Upper lobe of left lung (tissue), 6 donors: ENCODE measurements at regions not wholly inside any gene's neighbourhood (a gene's known extent, or its start where the extent isn't known, plus 50 kb on each side); places are given as distances from the start of the nearest gene placed in this dataset.
"Not testable (repeated sequence)": the region's sequence is repeated elsewhere in the genome, so short reads cannot be mapped to it uniquely, and the experiment has no call there.

Experiments
- ATAC-seq, 2 donors: fragments of 200-7000 bp; cut with Tn5 transposase; one replicate each; pipeline ENCODE4 v1.9.1; 2022; ENCODE audit warnings: mild to moderate bottlenecking in 2 of 2, moderate library complexity in 2 of 2; ENCODE audit not compliant: low FRiP score in 2 of 2
- DNase-seq, 2 donors: peaks; one replicate each; pipeline ENCODE4 v3.0.0-alpha.2; 2019 to 2020
- H3K27ac ChIP-seq, 4 donors: fragments of 200-600 bp; sonication (generic); one replicate each; pipeline ENCODE4 v1.5.1; 2016 to 2019
- H3K27me3 ChIP-seq, 4 donors: fragments of 200-600 bp; sonication (generic); one replicate each; pipeline ENCODE4 v1.5.1; 2017 to 2019
- H3K36me3 ChIP-seq, 4 donors: fragments of 200-600 bp; sonication (generic); one replicate each; pipeline ENCODE4 v1.5.1; 2016 to 2019
- H3K4me1 ChIP-seq, 4 donors: fragments of 200-600 bp; sonication (generic); one replicate each; pipeline ENCODE4 v1.5.1; 2018 to 2019
- H3K4me3 ChIP-seq, 4 donors: fragments of 200-600 bp; sonication (generic); one replicate each; pipeline ENCODE4 v1.5.1; 2017 to 2019; ENCODE audit warnings: mild to moderate bottlenecking in 2 of 4, moderate library complexity in 1 of 4
- H3K9me3 ChIP-seq, 4 donors: fragments of 200-600 bp; sonication (generic); one replicate each; pipeline ENCODE4 v1.5.1; 2018 to 2019
- EP300 ChIP-seq, 4 donors: sonication (generic); formaldehyde crosslinking; IDR thresholded peaks; one replicate each; pipeline ENCODE4 v1.5.1; 2017; ENCODE audit warnings: antibody characterized with exemption in 4 of 4, control low read depth in 2 of 4
- POLR2A ChIP-seq, 4 donors: fragments of 450-650 bp; IDR thresholded peaks; one replicate each; pipeline ENCODE4 v1.5.1; 2016 to 2017; ENCODE audit warnings: antibody characterized with exemption in 4 of 4, mild to moderate bottlenecking in 2 of 4
- POLR2AphosphoS5 ChIP-seq, 2 donors: sonication (generic); formaldehyde crosslinking; IDR thresholded peaks; one replicate each; pipeline ENCODE4 v1.5.1; 2017; ENCODE audit warnings: antibody characterized with exemption in 2 of 2
- WGBS, 2 donors: methylation state at CpG; one replicate each; pipeline ENCODE4 v1.1.5; 2017 to 2018; 5-methylcytosine and 5-hydroxymethylcytosine counted together
- TF ChIP-seq, protein P1 (sequence below), 6 experiments: fragments of 450-650 bp in 4 of 6; fragments of 200-600 bp in 2 of 6; sonication (generic) in 2 of 6; IDR thresholded peaks; one replicate each; pipeline ENCODE4 v1.5.1; 2016 to 2019; ENCODE audit warnings: antibody characterized with exemption in 6 of 6
- donor health status: DM: no; HTN: no; CAD: no; lungs with moderate emphysema.
- donor health status: DM: no; HTN: yes; CAD: no; lungs with severe emphysema.

DNA sequence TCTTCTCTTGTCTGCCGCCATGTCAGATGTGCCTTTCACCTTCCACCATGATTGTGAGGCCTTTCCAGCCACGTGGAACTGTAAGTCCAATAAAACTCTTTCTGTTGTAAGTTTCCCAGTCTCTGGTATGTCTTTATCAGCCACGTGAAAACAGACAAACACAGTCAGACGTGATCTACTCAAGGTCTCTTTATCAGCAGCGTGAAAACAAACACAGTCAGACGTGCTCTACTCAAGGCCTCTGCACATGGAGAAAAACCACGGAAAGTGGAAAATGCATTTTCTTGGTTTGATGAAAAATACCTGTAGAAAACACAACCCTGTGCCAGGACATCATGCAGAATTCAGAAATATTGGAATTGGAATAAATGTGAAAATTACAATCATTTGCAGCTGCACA is 1115.7 kb downstream of the TMEM121 start:
- Histone ChIP-seq H3K27me3 (no peaks in the 10 kb centered on the region), H3K4me1 (no peaks in the 10 kb centered on the region), H3K36me3 (no peaks in the 10 kb centered on the region), H3K27ac (no peak overlapping the region), H3K4me3 (no peak overlapping the region), H3K9me3 (no peaks in the 10 kb centered on the region)
- WGBS, 2 donors = 50 to 53% methylated on average over 7 of the region's 7 CpGs
- TF ChIP-seq EP300 (IDR thresholded peaks at IDR 0.05) = no peak
- TF ChIP-seq POLR2A (IDR thresholded peaks at IDR 0.05) = no peak
- no peak for TF ChIP-seq POLR2AphosphoS5 (IDR thresholded peaks at IDR 0.05)
- TF ChIP-seq, protein P1, sequence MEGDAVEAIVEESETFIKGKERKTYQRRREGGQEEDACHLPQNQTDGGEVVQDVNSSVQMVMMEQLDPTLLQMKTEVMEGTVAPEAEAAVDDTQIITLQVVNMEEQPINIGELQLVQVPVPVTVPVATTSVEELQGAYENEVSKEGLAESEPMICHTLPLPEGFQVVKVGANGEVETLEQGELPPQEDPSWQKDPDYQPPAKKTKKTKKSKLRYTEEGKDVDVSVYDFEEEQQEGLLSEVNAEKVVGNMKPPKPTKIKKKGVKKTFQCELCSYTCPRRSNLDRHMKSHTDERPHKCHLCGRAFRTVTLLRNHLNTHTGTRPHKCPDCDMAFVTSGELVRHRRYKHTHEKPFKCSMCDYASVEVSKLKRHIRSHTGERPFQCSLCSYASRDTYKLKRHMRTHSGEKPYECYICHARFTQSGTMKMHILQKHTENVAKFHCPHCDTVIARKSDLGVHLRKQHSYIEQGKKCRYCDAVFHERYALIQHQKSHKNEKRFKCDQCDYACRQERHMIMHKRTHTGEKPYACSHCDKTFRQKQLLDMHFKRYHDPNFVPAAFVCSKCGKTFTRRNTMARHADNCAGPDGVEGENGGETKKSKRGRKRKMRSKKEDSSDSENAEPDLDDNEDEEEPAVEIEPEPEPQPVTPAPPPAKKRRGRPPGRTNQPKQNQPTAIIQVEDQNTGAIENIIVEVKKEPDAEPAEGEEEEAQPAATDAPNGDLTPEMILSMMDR (IDR thresholded peaks at IDR 0.05) = no peak
- ATAC-seq = no peak
- DNase-seq = no peak

DNA sequence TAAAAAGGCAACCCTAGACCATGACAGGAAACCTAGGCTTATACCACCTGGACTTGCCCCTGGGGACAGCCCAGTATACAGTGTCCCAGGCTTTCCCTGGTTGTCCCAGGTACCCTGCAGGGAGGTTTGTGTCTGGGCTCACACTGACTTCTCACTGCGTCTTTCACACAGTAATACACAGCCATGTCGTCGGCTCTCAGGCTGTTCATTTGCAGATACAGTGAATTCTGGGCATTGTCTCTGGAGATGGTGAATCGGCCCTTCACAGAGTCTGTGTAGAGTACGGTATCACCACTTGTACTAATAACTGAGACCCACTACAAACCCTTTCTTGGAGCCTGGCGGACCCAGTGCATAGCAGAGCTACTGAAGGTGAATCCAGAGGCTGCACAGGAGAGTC is 1116.6 kb downstream of the TMEM121 start:
- not testable (repeated sequence) for H3K27me3 ChIP-seq, H3K27ac ChIP-seq, H3K36me3 ChIP-seq, DNase-seq, H3K4me3 ChIP-seq, ATAC-seq, H3K4me1 ChIP-seq, H3K9me3 ChIP-seq
- 47 to 50% methylated on average over 1 to 6 of the region's 6 CpGs for WGBS, 2 donors

DNA sequence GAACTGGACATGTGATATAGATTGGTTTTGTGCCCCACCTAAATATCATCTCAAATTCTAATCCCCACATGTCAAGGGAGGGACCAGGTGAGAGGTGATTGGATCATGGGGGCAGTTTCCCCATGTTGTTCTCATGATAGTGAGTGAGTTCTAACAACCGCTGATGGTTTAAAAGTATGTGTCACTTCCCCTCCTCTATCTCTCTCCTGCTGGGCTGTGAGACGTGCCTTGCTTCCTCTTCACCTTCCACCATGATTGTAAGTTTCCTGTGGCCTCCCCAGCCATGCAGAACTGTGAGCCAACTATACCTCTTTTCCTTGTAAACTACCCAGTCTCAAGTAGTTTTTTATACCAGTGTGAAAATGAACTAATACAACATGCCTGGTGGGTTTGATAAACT is 1122.5 kb downstream of the TMEM121 start:
- 20 to 22% methylated on average over 2 of the region's 2 CpGs for WGBS, 2 donors
- not testable (repeated sequence) for DNase-seq, ATAC-seq

DNA sequence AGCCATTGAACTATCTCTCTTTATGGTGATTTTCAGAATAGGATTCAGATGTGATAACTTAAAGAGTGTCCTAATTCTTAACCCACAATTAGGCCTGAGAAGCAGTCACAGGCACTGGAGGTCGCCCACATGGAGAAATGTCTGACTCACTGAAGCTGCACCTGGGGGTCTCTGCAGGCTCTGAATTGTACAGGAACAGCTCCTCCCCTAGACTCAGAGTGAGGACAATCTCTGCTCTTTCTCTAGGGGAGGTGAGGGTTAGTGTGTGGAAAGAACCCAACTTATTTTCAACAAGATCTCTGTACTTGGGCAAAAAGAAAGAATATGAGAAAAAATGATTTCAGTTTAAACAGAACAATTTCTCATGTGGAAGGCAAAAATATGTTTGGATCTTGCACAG is 1124.6 kb downstream of the TMEM121 start:
- ATAC-seq (no peak), DNase-seq (no peak)
- H3K27me3 ChIP-seq = no peaks in the 10 kb centered on the region
- no peaks in the 10 kb centered on the region for H3K9me3 ChIP-seq
- 6 to 13% methylated on average over 1 of the region's 1 CpG for WGBS, 2 donors
- no peaks in the 10 kb centered on the region for H3K4me1 ChIP-seq
- no peak for TF ChIP-seq POLR2AphosphoS5 (IDR thresholded peaks at IDR 0.05)
- no peak for TF ChIP-seq EP300 (IDR thresholded peaks at IDR 0.05)
- TF ChIP-seq, protein P1 (IDR thresholded peaks at IDR 0.05) = no peak
- TF ChIP-seq POLR2A (IDR thresholded peaks at IDR 0.05) = no peak
- H3K27ac ChIP-seq = no peak overlapping the region
- no peak overlapping the region for H3K4me3 ChIP-seq
- H3K36me3 ChIP-seq = no peaks in the 10 kb centered on the region

More for the DNA sequence above, 1122.5 kb downstream of the TMEM121 start:
- H3K27ac ChIP-seq, H3K4me3 ChIP-seq, H3K36me3 ChIP-seq, H3K4me1 ChIP-seq, H3K9me3 ChIP-seq, H3K27me3 ChIP-seq: not testable (repeated sequence)

DNA sequence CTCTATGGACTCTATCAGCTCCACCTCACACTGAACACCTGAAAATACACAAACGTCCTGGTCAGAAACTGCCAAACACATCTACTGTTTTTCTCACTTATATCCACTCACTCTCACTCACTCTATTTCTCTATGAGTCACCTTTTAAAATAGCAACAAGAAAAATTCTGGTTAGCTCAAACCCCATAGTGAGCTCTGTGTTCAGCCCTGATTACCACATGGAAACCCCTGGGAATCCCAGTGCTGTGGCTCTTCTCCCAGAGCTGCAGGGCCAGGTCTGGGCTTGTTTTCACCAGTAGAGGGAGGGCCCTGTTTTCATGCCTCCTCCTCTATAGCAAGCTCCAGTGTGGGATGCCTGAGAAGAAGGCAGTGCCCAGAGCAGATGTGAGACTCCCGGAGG is 1126.1 kb downstream of the TMEM121 start:
- TF ChIP-seq POLR2A (IDR thresholded peaks at IDR 0.05) = no peak
- TF ChIP-seq, protein P1 (IDR thresholded peaks at IDR 0.05) = no peak
- ATAC-seq = no peak
- DNase-seq = no peak
- H3K27me3 ChIP-seq = no peaks in the 10 kb centered on the region
- no peaks in the 10 kb centered on the region for H3K9me3 ChIP-seq
- H3K4me1 ChIP-seq = no peaks in the 10 kb centered on the region
- H3K27ac ChIP-seq = no peak overlapping the region
- no peaks in the 10 kb centered on the region for H3K36me3 ChIP-seq
- no peak overlapping the region for H3K4me3 ChIP-seq
- 54 to 57% methylated on average over 2 of the region's 2 CpGs for WGBS, 2 donors

DNA sequence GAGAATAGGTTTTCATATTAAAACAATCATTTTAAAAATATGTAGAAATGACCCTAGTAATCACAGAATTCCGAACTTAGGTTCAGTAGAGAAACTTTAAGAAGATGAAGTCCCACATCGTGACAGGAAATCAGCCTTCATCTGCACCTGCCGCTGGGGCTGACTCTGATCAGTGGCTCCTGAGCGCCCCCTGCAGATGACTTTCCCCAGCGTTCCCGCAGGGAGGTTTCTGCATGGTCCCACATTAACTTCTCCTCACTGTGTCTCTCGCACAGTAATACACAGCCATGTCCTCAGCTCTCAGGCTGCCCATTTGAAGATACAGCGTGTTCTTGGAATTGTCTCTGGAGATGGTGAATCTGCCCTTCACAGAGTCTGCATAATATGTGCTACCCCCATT is 1131.1 kb downstream of the TMEM121 start:
- H3K27ac ChIP-seq = no peak overlapping the region
- no peaks in the 10 kb centered on the region for H3K9me3 ChIP-seq
- no peak overlapping the region for H3K4me3 ChIP-seq
- ATAC-seq (no peak), DNase-seq (no peak)
- no peaks in the 10 kb centered on the region for H3K27me3 ChIP-seq
- 67 to 68% methylated on average over 7 to 8 of the region's 8 CpGs for WGBS, 2 donors
- H3K36me3 ChIP-seq = no peaks in the 10 kb centered on the region
- TF ChIP-seq POLR2AphosphoS5 (IDR thresholded peaks at IDR 0.05) (no peak), POLR2A (IDR thresholded peaks at IDR 0.05) (no peak)
- H3K4me1 ChIP-seq = no peaks in the 10 kb centered on the region

DNA sequence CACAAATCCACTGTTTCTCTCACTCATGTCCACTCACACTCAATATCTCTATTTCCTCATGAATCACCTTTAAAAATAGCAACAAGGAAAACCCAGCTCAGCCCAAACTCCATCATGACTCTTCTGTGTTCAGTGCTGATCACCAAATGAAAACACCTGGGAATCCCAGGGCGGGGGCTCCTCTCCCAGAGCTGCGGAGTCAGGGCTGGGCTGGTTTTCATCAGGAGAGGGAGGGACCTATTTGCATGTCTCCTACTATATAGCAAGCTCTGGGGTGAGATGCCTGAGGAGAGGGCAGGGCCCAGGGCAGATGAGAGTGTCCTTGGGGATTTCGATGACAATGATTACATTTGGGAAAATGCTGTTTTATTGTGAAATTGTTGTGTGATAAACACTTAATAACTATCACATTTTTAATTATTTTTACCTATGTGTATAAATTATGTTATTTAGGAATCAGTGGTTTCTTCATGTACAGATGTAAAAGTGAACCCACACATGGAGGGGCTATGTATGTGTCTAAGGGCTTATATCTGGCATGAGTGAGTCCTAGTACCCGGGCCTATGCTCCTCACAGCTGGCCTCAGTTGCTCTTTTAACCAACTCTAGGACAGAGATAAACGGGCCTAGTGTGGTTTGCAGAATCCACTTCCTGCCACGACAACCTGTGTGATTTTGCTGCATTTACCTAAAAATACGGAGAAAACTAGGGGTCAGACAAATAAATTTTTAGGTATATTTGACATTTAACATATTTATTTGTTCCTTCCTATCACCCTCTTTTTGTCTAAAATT is 1131.9 kb downstream of the TMEM121 start:
- not testable (repeated sequence) for H3K27me3 ChIP-seq, ATAC-seq, H3K4me3 ChIP-seq, H3K4me1 ChIP-seq, DNase-seq, H3K36me3 ChIP-seq, H3K27ac ChIP-seq, H3K9me3 ChIP-seq
- WGBS, 2 donors = 59 to 61% methylated on average over 7 of the region's 7 CpGs
